ENCODE measurements at regions not wholly inside any gene's neighbourhood (a gene's known extent, or its start where the extent isn't known, plus 50 kb on each side); places are given as distances from the start of the nearest gene placed in this dataset.

DNA sequence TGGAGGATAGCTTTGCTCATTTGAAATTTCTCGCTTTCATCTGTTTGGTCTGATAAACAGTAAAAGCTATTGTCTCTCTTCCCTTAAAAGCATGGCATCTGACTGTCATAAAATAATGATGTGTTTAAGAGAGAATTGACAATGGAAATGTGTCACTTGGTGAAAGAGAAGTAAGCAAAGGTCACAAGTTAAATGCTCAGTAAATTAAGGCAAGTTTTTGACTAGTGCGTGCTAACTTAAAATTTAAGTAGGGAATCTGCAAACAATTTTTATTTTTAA is 161.6 kb upstream of the ANKRD50 start:
- Histone ChIP-seq H3K4me1 (ENCODE audit: insufficient read depth, low read length, severe bottlenecking) (no peaks in the 10 kb centered on the region), H3K4me3 (ENCODE audit: low read depth, low read length, poor library complexity, severe bottlenecking) (no peak overlapping the region), H3K36me3 (ENCODE audit: insufficient read depth, low read length) (no peaks in the 10 kb centered on the region), H3K9ac (ENCODE audit: low read length) (no peak overlapping the region), H2AFZ (ENCODE audit: low read length) (no peak overlapping the region), H3K9me3 (ENCODE audit: low read length) (no peaks in the 10 kb centered on the region), H3K27ac (ENCODE audit: low read depth, low read length, poor library complexity, severe bottlenecking) (no peak overlapping the region), H3K79me2 (ENCODE audit: insufficient read depth, low read length) (no peaks in the 10 kb centered on the region), H3K9me2 (ENCODE audit: low read depth, low read length) (no peaks in the 10 kb centered on the region), H3K27me3 (ENCODE audit: insufficient read depth, low read length) (no peaks in the 10 kb centered on the region), H3F3A (ENCODE audit: insufficient read depth, low read length) (no peaks in the 10 kb centered on the region), H4K20me1 (ENCODE audit: insufficient read depth, low read length) (no peaks in the 10 kb centered on the region), H3K4me2 (ENCODE audit: low read length) (no peak overlapping the region)
- TF ChIP-seq EZH2 (IDR thresholded peaks at IDR 0.05; ENCODE audit: borderline replicate concordance, low read length): no peak
- TF ChIP-seq, protein P1, sequence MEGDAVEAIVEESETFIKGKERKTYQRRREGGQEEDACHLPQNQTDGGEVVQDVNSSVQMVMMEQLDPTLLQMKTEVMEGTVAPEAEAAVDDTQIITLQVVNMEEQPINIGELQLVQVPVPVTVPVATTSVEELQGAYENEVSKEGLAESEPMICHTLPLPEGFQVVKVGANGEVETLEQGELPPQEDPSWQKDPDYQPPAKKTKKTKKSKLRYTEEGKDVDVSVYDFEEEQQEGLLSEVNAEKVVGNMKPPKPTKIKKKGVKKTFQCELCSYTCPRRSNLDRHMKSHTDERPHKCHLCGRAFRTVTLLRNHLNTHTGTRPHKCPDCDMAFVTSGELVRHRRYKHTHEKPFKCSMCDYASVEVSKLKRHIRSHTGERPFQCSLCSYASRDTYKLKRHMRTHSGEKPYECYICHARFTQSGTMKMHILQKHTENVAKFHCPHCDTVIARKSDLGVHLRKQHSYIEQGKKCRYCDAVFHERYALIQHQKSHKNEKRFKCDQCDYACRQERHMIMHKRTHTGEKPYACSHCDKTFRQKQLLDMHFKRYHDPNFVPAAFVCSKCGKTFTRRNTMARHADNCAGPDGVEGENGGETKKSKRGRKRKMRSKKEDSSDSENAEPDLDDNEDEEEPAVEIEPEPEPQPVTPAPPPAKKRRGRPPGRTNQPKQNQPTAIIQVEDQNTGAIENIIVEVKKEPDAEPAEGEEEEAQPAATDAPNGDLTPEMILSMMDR (IDR thresholded peaks at IDR 0.05; ENCODE audit: low read length): no peak

DNA sequence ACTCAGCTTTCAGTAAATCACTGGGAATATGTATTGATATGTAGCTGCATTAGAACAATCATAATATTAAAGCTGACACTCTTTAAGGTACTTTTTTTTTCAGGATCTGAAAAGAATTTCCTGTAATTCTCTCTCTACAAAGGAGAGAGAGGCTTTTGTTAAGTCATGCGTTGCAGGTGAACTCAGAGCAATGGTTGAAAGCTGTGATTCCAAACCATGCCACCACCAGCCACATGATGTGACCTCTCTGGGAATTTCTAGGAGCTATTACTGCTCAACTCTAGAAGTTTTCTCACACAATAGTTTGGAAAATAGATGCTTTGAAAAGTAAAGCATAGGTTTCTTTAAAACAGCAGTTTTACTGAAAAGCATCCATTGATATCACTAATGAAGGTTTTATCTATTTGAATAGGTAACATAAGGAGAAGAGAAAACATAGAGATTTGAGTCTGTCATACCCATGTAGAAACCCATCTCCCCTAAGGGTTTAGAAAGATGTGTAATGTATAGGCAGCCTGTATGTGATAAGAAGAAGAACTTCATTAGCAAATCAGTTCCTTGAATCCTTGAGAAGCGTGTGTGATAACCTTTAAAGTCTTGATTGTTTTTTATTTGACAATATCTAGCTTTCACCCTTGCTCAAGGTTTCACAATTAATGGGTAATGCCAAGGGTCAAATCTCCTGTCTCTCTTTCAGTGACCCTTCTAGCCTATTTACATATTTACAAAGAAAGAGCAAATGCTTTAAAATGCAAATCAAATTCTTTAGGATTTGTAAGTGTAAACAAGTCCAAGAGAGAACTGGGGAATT is 161.0 kb upstream of the ANKRD50 start:
- Histone ChIP-seq H3K27ac (ENCODE audit: low read depth, low read length, poor library complexity, severe bottlenecking) (no peak overlapping the region), H3F3A (ENCODE audit: insufficient read depth, low read length) (no peaks in the 10 kb centered on the region), H3K9me2 (ENCODE audit: low read depth, low read length) (no peaks in the 10 kb centered on the region), H3K27me3 (ENCODE audit: insufficient read depth, low read length) (no peaks in the 10 kb centered on the region), H2AFZ (ENCODE audit: low read length) (no peak overlapping the region), H3K79me2 (ENCODE audit: insufficient read depth, low read length) (no peaks in the 10 kb centered on the region), H3K4me3 (ENCODE audit: low read depth, low read length, poor library complexity, severe bottlenecking) (no peak overlapping the region), H3K4me1 (ENCODE audit: insufficient read depth, low read length, severe bottlenecking) (no peaks in the 10 kb centered on the region), H4K20me1 (ENCODE audit: insufficient read depth, low read length) (no peaks in the 10 kb centered on the region), H3K4me2 (ENCODE audit: low read length) (no peak overlapping the region), H3K9ac (ENCODE audit: low read length) (no peak overlapping the region), H3K36me3 (ENCODE audit: insufficient read depth, low read length) (no peaks in the 10 kb centered on the region), H3K9me3 (ENCODE audit: low read length) (no peaks in the 10 kb centered on the region)
- TF ChIP-seq, protein P1 (IDR thresholded peaks at IDR 0.05; ENCODE audit: low read length): no peak
- no peak for TF ChIP-seq EZH2 (IDR thresholded peaks at IDR 0.05; ENCODE audit: borderline replicate concordance, low read length)

DNA sequence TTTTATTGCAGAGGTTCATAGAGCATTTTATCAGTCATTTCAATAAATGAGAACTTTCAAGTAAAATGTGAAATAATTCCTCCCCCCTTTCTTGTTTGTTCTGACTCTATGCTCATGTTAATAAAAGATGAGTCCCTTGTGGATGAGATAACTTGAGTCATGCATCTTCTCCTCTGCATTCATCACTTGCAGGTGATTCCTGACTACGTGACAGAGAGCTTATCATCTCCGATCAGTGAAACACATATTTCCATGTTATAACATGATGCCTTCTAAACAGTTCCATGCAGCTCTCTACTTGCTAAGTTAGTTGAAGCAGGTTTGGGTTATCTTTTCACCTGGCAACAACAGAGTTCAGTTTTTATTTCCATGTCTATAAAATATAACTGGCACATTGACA is 160.1 kb upstream of the ANKRD50 start:
- Histone ChIP-seq H3K27ac (ENCODE audit: low read depth, low read length, poor library complexity, severe bottlenecking) (no peak overlapping the region), H2AFZ (ENCODE audit: low read length) (no peak overlapping the region), H3K4me2 (ENCODE audit: low read length) (no peak overlapping the region), H3K36me3 (ENCODE audit: insufficient read depth, low read length) (no peaks in the 10 kb centered on the region), H3K27me3 (ENCODE audit: insufficient read depth, low read length) (no peaks in the 10 kb centered on the region), H3K9me2 (ENCODE audit: low read depth, low read length) (no peaks in the 10 kb centered on the region), H4K20me1 (ENCODE audit: insufficient read depth, low read length) (no peaks in the 10 kb centered on the region), H3K79me2 (ENCODE audit: insufficient read depth, low read length) (no peaks in the 10 kb centered on the region), H3K4me3 (ENCODE audit: low read depth, low read length, poor library complexity, severe bottlenecking) (no peak overlapping the region), H3K9ac (ENCODE audit: low read length) (no peak overlapping the region), H3K4me1 (ENCODE audit: insufficient read depth, low read length, severe bottlenecking) (no peaks in the 10 kb centered on the region), H3K9me3 (ENCODE audit: low read length) (no peaks in the 10 kb centered on the region), H3F3A (ENCODE audit: insufficient read depth, low read length) (no peaks in the 10 kb centered on the region)
- TF ChIP-seq EZH2 (IDR thresholded peaks at IDR 0.05; ENCODE audit: borderline replicate concordance, low read length): no peak
- TF ChIP-seq, protein P1 (IDR thresholded peaks at IDR 0.05; ENCODE audit: low read length): no peak

Data from OCI-LY1 (cell line).